ENCODE measurements at regions not wholly inside any gene's neighbourhood (a gene's known extent, or its start where the extent isn't known, plus 50 kb on each side); places are given as distances from the start of the nearest gene placed in this dataset.

GRCh38 chr10:2658780-2659179, 408.6 kb upstream of the PFKP start:
- DNase-seq (ENCODE audit: low read depth), result no peak
- TF ChIP-seq, protein P1, sequence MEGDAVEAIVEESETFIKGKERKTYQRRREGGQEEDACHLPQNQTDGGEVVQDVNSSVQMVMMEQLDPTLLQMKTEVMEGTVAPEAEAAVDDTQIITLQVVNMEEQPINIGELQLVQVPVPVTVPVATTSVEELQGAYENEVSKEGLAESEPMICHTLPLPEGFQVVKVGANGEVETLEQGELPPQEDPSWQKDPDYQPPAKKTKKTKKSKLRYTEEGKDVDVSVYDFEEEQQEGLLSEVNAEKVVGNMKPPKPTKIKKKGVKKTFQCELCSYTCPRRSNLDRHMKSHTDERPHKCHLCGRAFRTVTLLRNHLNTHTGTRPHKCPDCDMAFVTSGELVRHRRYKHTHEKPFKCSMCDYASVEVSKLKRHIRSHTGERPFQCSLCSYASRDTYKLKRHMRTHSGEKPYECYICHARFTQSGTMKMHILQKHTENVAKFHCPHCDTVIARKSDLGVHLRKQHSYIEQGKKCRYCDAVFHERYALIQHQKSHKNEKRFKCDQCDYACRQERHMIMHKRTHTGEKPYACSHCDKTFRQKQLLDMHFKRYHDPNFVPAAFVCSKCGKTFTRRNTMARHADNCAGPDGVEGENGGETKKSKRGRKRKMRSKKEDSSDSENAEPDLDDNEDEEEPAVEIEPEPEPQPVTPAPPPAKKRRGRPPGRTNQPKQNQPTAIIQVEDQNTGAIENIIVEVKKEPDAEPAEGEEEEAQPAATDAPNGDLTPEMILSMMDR (IDR thresholded peaks at IDR 0.05; ENCODE audit: insufficient read depth, low read depth, low read length, missing control alignments), result no peak
- no peak overlapping the region for H3K4me3 ChIP-seq (ENCODE audit: low read length)

DNA sequence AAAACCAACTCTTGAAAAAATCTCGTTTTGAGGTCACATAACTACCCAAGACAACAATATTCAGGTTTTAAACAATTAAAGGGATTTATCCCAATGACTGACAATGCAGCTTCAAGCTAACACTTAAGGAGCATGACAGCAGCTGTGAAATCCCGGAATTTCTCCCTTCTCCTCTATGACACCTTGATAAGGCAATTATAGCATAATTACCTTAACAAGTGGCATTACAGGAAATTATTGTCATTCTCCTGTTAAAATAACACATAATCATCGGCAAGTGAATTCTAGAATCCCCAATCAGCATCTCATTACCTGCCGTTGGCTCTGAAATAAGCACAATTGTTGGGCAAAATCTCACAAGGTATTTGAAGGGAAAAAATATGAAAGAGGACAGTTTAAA, 417.0 kb upstream of the PFKP start:
- no peak for DNase-seq (ENCODE audit: low read depth)
- no peak overlapping the region for H3K4me3 ChIP-seq (ENCODE audit: low read length)
- TF ChIP-seq, protein P1 (IDR thresholded peaks at IDR 0.05; ENCODE audit: insufficient read depth, low read depth, low read length, missing control alignments), result no peak

- DNase-seq (ENCODE audit: low read depth), result no peak
- no peak overlapping the region for H3K4me3 ChIP-seq (ENCODE audit: low read length)
- TF ChIP-seq, protein P1 (IDR thresholded peaks at IDR 0.05; ENCODE audit: insufficient read depth, low read depth, low read length, missing control alignments), result no peak
Measured at GRCh38 chr10:2641028-2641427, 426.3 kb upstream of the PFKP start.

- no peak for DNase-seq (ENCODE audit: low read depth)
- no peak overlapping the region for H3K4me3 ChIP-seq (ENCODE audit: low read length)
- TF ChIP-seq, protein P1 (IDR thresholded peaks at IDR 0.05; ENCODE audit: insufficient read depth, low read depth, low read length, missing control alignments), result no peak
Measured at GRCh38 chr10:2633630-2634029, 433.7 kb upstream of the PFKP start.

DNA sequence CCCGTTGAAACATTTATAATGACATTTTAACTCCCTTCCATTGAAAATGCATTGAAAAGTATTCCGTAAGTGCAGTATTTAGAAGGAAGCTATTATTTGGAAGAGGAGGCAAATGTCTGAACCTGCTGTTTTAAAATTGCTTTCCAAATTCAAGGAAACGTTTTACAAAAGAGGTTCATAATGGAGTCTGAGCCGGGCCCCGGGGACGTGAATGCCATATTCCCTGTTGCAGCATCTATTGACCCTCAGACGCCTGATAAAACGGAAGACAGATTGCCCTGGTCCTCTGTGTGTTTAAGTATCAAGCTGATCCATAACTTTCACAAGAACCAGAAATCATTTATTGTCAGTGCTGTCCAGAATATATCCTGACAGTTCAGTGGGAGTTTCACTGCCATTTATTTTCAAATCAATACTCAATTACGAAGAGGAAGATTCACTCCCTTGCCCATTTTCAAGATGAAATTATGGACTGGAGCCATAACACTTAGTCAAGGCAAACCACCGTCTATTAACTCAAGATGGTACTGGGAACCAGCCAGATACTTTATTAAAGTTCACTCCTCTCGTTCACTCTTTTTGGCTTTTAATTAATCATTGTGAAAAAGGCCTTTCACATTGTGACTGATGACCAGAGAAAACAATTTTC, 435.7 kb upstream of the PFKP start:
- no peak for DNase-seq (ENCODE audit: low read depth)
- no peak overlapping the region for H3K4me3 ChIP-seq (ENCODE audit: low read length)
- TF ChIP-seq, protein P1 (IDR thresholded peaks at IDR 0.05; ENCODE audit: insufficient read depth, low read depth, low read length, missing control alignments), result no peak

DNA sequence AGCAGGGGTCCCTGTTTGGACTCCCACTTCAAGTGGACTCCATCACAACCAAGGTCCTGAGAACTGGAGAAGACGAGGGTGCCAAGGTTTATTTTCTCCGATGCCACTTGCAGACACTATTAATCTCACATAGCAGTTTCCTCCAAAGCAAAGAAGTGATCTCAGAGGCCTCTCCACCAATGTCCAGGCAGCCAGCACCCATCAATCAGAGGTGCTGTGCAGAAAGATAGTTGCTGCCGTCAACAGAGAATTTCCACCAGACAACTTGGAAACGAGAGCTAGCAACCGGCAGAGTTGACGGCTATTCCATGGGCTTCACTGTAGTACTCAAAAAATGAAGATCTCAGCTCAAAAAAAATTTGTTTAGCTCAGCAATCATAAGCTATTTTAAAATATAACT, 438.6 kb upstream of the PFKP start:
- TF ChIP-seq, protein P1 (IDR thresholded peaks at IDR 0.05; ENCODE audit: insufficient read depth, low read depth, low read length, missing control alignments), result no peak
- no peak for DNase-seq (ENCODE audit: low read depth)
- no peak overlapping the region for H3K4me3 ChIP-seq (ENCODE audit: low read length)

DNA sequence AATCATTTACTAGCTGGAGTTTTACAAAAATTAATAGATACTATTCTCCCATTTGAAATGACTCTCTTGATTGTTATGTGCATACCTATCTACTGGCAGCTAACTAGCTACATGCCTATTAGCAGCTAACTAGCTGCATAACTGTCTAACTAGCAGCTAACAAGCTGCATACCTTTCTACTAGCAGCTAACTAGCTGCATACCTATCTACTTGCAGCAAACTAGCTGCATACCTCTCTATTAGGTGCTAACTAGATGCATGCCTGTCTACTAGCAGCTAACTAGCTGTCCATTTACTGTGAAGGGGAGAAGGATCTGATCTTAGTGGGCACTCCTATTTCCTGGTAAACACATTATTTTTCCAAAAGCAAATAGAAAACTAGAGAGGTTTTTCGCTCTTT, 439.4 kb upstream of the PFKP start:
- no peak overlapping the region for H3K4me3 ChIP-seq (ENCODE audit: low read length)
- DNase-seq (ENCODE audit: low read depth), result no peak
- TF ChIP-seq, protein P1 (IDR thresholded peaks at IDR 0.05; ENCODE audit: insufficient read depth, low read depth, low read length, missing control alignments), result no peak

Data from epithelial cell of esophagus (primary cell).